Embryonic facial prominence (tissue), 1 donor: ENCODE measurements at regions not wholly inside any gene's neighbourhood (a gene's known extent, or its start where the extent isn't known, plus 50 kb on each side); places are given as distances from the start of the nearest gene placed in this dataset.
"Not testable (repeated sequence)": the region's sequence is repeated elsewhere in the genome, so short reads cannot be mapped to it uniquely, and the experiment has no call there.

Experiments used
- DNase-seq: peaks from one replicate; pipeline ENCODE4 v3.0.0-alpha.2; 2016; ENCODE audit errors: extremely low spot score

DNA sequence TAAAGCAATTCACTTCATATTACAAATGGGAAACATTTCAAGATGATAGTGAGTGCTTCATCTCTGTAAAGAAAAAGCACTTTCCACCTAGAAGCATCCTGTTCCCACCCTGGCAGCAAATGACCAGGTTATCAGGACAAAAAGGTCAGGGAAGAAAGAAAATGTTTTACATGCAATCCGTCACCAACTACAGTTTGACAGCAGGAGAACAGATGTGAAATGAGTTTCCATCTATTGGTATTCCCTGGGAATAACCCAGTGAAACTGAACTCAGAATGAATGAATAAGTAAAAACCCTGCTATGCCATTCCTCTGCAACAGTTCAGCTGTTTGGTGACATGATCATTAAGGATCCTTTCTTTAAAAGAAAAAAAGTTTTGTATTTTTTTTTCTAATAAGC lies 67.6 kb downstream of the HTR1A start:
- no peak for DNase-seq

DNA sequence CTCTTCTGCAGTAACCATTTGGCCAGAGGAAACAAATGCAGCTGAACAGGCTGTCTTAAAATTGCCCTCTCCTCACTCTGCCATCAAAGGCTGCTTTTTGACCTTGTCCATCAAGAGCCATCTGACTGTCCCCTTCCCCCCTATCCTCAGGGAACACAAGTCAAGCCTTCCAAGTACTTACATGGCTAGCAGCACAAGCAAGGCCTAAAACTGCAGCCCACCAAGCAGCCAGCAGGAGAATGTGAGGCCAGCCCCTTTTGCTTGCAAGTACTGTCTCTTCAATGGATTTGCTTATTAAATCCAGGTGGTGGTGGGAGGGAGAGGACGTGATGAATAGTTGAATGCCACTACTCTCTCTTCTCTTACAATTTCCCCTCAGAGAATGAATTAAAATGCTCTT lies 83.5 kb downstream of the HTR1A start:
- no peak for DNase-seq

DNA sequence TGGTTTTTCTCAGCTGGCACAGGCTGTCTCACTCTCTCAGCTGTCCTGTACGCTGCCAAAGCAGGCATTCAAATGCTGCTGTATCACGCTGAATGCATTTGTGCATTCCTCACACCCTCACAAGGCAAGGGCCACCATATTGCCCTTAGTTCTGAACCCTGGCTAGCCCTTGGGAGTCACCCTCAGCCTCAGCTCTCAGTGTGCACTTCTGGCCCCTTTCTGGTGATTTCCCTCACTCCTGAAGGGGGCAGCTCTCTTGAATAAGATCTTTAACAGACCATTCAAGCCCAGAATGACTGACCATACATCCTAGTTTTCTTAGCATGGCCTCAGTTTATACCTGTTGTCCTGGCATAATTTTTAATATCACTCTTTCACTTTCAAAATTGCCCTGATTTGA lies 84.3 kb downstream of the HTR1A start:
- DNase-seq = no peak

DNA sequence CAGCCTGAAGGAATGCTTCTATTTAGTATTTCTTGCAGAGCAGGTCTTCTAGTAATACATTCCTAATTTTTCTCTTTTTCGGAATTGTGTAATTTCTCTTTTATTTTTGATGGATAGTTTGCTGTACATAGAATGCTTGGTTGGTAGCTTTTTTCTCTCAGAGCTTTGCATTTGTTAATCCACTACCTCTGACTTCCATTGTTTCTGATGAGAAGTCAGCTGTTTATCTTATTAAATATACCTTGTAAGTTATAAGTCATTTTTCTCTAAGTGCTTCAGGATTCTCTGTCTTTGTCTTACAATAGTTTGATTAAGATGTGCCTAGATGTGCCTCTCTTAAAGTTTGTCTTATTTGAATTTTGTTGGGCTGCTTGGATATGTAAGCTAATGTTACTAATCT lies 101.9 kb downstream of the HTR1A start:
- DNase-seq = no peak

DNA sequence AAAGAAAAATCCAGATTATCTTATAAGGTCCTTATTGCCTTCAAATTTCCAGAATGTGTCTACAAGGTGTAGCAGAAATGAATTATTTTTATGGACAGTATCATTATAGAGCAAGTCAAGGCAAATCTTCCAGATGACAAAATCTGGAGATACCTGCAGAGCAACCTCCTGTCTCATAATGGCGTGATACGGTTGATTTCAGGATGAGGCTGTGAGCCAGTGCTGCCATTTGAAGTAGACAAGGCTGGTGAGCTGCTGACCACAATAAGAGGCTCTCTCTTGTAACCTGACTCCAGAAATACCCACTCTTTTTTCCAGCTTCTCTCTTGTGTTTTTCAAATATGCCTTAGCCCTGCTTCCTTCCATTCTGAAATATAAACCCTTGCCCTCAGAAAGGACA lies 108.2 kb downstream of the HTR1A start:
- no peak for DNase-seq

DNA sequence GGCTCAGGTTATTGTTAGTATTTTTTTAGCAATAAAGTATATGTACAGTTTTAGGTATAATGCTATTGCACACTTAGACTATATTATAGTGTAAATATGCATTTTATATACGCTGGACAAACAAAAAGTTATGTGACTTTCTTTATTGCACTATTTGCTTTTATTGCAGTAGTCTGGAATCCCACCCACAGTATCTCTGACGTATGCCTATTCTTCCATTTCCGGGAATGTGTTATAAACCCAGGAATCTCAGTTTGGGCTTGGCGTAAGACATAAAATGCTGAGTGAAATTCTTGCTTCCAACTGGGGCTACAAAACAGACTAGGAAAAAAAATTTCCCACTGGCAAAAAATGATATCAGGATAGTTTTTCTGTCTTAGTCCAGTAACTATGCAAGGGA lies 119.1 kb downstream of the HTR1A start:
- no peak for DNase-seq

DNA sequence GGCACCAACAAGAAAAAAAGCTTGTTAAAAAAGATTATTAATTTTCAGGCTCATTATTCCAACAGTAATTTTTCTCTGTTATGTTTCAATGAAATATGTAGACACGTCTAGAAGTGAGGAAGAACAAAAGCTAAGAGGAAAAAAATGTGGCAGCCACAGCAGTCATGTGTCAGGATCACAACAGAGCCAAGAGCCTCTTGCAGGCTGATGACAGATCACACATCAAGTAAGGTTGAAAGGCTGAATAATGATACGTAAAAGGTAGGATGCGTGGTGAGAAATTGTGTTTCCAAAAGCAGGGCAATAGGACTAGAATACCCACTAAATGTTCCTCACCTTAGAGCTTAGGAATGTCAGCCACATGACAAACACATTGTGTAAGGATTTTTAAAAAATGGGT lies 124.8 kb downstream of the HTR1A start:
- no peak for DNase-seq

DNA sequence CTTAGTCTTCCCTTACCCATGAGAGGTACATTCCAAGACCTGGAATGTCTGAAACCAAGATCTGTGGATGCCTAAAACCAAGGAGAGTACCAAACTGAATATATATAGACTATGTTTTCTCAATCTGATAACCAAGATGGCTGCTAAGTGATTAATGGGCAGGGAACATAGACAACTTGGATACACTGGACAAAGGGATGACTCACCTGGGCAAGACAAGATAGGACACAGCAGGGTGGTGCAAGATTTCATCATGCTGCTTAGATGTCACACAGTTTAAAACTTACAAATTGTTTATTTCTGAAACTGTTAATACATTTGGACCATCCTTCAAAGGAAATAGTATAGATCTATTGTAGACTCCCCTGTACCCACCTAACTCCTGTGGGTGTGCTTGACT lies 130.9 kb downstream of the HTR1A start:
- no peak for DNase-seq

DNA sequence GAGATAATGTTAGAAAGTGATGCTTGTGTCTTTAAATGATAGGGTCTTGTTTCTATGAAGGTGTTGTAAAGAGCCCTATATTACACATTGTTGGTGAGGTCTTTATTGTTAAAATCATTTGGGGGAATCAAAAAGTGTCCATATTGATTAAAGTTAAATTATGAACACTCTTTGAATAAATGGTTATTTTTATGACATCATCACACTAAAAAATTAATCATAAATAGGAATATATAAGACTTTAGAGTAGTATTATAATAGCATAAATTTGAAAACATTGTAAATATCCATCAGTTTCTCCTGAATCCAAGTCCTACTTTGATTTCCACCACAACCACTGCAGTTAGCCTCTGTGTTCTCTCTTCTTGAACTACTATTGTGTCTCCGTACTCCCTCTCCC lies 136.3 kb downstream of the HTR1A start:
- no peak for DNase-seq

DNA sequence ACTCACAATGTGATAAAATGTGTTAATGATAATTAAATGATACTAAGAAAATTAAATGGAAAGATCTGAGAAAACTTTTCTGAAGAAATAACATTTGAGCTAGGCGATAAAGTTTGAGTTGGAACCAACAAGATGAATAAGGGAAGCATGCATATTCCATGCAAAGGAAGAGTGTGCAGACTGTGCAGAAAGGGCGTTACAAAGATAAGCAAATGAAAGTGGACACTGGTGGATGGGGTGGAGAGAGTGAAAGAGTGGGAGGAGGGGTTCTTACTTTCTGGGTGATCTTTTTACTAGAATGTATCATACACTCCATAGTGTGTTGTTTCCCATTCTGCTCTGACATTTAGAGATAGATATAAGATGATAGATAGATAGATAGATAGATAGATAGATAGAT lies 138.7 kb downstream of the HTR1A start:
- DNase-seq = no peak

DNA sequence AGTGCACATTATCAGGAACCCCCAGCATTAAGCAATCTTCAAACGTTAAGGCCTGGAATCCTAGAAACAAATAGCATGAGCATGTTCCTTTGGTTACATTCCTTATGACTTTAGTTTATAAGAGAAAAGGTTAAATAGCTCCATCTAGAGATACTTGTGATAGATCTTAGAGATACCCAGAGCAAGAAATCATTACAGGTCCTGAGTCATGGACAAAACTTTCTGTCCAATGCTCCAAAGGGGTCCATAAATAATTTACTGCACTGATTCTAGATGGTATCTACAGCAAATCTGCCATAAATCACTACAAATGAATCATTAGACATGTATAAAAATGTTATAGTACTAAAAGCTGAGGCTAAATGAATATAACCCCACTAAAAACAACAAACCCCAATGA lies 139.6 kb downstream of the HTR1A start:
- DNase-seq = peak; percentile 8

DNA sequence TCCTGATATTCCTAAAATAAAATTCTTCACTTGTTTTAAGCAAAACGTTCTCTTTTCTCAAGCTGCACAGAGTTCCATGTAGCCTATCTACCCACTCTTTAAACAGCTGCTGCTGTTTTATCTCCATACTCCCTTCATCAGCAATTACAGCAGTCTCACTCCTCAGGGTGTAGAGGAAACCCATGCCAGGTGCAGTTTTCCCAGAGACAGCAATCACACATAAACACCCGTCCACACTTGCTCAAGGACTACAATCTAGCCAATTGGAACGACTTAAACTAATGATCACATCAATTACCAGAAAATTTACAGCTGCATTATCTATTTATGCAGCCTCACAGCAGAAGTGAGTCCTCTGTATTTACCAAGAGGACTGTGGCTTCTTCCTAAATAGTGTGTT lies 141.7 kb downstream of the HTR1A start:
- DNase-seq = no peak

DNA sequence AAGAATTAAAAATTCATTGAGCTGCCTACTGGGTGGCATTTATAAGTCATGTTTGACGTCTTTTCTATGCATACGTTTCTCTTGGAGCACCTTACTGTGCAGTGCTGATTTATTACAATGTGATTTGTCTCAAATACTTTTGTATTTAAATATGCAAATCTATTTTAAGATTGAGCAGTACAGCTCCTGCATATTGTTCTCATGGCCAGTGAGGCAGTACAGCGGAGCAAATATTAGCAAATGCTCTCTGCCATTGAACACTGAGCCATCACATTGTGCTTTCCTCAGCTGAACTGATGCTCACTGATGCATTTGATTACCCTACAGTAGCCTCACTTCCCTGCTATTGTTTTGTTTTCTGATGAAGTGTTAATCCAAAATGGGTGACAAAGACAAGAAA lies 149.6 kb downstream of the HTR1A start:
- no peak for DNase-seq

DNA sequence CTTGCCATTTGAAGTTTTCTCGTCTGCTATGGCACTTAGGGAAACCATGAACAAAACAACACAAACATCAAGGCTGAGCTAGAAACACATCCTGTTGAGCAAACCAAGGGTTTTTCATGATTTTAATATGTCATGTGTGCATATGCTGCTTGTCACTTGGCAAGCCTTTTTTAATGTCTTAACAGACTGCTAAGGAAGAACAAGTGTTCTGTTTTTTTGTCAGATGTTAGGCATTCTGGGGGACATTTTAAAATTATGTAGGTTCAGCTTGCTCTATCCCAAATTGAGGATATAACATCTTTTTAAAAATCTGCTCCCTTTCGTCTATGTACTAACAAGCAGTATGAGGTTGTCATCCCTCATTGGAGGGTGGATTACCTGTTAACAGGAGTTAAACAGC lies 150.3 kb downstream of the HTR1A start:
- no peak for DNase-seq

DNA sequence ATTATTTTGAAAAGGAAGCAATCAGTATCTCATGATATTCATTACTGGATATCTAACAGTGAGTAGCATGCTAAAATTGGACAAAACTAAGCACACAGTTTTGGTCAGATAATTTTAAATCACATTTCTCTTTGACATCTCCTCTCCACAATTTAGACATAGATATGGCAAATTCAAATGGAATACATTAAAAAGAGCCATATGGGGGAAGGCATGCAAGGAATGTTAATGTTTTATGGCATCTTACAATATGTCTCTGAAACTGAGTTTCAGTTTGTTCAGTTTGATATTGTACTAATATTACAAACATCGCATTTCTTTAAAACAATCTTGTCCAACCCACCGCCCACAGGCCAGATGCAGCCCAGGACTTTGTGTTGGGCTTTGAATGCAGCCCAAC lies 151.0 kb downstream of the HTR1A start:
- no peak for DNase-seq

DNA sequence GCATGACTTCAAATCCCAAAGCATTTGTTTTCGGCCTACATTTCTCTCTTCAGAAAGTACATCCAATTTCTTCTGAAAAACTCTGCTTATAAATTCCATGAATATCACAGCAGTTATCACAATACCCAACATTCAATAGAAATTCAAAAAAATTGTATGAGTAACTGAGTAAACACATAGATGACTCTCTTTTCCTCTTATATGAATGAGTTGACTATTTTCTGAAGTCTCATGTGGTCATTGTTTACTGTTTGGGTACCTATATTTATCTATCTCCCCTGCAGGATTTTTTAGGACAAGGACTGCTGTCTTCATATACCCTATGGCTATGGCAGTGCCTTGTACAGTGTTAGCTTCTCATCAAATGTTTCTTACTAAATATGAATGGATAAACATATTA lies 157.1 kb downstream of the HTR1A start:
- DNase-seq = no peak

DNA sequence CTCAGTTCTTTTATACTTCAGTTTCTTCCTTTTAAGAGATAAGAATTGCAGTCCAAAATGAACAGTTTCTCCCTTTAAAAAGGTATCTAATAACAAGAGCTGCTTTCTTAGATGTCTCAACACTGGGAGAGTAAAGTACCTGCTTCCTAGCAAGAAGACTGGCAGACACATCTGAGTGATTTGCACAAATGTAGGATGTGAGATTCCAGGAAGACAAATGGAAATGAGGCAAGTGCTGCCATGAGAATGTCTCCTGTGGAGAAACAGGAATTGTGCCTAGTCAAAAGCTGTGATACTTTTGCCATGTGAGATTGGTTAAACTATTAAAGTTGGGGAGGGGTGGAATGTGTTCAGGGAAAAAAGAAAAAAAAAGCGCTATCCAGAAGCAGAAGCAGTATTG lies 159.1 kb downstream of the HTR1A start:
- DNase-seq = no peak

DNA sequence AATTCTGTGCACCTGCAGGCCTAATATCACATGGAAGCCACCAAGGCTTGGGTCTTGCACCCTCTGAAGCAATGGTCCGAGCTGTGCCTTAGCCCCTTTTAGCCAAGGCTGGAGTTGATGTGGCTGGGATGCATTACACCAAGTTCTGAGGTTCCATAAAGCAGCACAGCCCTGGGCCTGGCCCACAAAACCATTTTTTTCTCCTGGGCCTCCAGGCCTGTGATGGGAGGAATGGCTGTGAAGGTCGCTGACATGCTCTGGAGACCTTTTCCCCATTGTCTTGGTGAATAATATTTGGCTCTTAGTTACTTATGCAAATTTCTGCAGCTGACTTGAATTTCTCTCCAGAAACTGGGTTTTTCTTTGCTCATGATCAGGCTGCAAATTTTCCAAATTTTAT lies 167.3 kb downstream of the HTR1A start:
- no peak for DNase-seq

DNA sequence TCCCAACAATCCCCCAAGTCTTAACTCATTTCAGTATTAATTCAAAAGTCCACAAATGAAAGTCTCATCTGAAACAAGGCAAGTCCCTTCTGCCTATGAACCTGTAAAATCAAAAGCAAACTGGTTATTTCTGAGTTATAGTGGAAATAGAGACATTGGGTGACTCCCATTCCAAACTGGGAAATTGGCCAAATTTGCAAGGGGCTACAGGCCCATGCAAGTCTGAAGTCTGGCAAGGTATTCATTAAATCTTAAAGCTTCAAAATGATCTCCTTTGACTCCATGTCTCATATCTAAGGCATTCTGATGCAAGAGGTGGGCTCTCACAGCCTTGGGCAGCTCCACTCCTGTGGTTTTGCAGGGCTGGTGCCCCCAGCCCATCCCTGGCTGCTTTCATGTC lies 167.9 kb downstream of the HTR1A start:
- DNase-seq = no peak

DNA sequence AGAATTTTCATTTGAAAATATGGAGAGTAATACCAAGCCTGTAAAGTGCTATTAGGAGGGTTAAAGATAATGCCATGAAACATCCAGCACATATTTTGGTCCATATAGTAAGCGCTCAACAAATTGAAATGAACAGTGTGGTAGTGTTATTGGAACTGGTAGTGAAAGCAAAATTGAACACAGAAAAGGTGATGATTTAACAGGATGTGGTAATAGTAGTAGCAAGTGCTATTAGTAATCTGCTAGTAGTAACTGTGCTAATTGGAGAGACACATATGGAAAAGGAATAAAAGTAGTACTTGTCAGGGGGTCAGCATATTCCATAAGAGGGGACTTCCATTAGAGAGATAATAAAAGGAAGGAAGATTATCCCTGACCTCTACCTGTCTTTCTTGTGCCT lies 187.3 kb downstream of the HTR1A start:
- DNase-seq = no peak

DNA sequence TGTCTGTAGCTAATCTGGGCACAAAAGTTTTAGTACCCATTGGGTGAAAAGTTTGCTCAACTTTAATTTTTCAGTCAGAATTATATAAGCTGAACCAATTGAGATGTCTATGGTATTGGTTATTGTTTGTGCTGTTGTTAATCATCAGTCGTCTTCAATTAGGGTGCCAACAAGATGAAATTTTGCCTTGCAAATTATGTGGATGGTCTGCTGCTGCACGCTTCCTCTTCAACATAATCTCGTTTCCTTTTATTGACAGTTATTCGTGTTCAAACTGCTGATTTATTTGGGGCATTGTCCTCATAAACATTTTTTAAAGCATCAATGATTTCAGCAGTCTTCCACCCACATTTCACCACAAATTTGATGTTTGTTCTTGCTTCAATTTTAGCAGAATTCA lies 194.0 kb downstream of the HTR1A start:
- no peak for DNase-seq

DNA sequence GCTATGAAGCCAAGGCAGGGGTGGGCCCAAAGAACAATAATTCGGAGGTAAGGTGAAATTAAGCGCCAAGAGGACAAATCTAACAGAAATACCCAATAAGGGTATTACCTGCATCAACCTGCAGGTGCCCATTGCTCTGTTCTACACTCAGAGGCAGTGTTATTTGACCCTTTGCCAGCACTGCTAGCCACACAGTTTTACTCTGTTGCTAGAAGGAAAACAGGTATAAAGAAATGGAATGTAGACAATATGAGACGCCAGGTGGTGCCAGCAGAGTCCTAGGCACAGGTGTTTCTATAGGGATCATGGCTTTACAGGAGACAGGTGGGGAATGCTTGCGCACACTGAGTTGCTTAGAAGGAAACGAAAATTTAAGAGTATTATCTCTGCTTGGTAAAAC lies 201.3 kb downstream of the HTR1A start:
- DNase-seq = no peak

DNA sequence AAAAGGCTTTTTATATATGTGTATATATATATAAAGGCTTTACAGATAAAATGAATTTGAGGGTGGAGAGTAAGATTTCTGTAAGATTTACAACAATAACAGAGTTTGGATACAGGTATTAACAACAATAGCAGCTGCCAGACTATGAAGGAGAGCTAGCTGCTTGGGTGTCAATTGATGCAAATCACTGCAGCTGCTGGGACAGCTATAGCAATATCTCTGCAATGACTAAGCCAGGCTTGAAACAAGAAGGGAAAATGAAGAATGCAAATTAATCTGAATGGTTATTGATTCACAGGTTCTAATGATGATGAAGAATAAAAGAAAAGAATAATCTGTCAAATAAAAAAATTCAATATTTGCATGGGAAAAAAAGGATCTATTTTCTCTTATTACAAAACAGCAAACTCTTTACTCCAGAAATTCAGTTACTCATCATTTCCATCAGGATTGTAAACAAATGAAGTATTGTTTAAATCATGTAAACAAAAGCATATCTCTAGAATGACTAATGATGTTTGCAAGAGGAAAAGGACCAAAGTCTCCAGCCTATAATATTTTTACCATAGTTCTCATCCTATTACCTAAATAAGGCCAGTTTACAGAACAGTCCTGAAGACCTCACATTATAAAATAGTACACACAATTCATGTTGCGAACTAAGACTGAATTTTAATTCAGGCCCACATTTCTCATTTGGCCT lies 219.0 kb downstream of the HTR1A start:
- no peak for DNase-seq

DNA sequence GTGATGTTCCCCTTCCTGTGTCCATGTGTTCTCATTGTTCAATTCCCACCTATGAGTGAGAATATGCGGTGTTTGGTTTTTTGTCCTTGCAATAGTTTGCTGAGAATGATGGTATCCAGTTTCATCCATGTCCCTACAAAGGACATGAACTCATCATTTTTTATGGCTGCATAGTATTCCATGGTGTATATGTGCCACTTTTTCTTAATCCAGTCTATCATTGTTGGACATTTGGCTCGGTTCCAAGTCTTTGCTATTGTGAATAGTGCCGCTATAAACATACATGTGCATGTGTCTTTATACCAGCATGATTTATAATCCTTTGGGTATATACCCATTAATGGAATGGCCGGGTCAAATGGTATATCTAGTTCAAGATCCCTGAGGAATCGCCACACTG lies 229.4 kb downstream of the HTR1A start:
- DNase-seq = not testable (repeated sequence)

DNA sequence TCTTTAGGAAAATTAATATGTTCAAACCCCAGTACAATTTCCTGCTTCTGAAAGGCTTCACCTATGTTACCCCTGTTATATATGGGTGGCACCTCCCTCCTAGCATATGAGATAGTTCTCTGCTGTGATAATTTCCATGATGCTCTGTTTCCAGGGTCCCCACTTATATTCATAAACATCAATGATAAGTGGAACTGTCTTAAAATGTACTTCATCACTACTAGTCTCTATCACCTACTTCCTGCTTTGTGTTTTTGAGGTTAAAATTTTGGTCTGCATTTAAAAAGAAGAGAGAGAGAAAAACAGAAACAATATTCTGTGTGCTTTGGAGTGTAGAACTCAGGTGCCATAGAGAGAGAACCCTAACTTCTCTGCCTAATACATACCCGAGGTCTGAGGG lies 234.7 kb downstream of the HTR1A start:
- no peak for DNase-seq
